Hematopoietic multipotent progenitor cell treated with erythropoietin and hydrocortisone succinate and interleukin-3 and kit ligand, for 8 days (in vitro differentiated cells): ENCODE measurements at regions not wholly inside any gene's neighbourhood (a gene's known extent, or its start where the extent isn't known, plus 50 kb on each side); places are given as distances from the start of the nearest gene placed in this dataset.

Experiments
- DNase-seq: peaks from one replicate; pipeline ENCODE4 v3.0.0-alpha.2; 2015

- DNase-seq: no peak
Observed at GRCh38 chr16:86093801-86094750, 195.1 kb downstream of the IRF8 start.

GRCh38 chr16:86095131-86095752, 196.3 kb downstream of the IRF8 start:
- no peak for DNase-seq

- DNase-seq: no peak
Observed at GRCh38 chr16:86095906-86096485, 197.0 kb downstream of the IRF8 start.

GRCh38 chr16:86096850-86097249, 197.9 kb downstream of the IRF8 start:
- DNase-seq: no peak

DNA sequence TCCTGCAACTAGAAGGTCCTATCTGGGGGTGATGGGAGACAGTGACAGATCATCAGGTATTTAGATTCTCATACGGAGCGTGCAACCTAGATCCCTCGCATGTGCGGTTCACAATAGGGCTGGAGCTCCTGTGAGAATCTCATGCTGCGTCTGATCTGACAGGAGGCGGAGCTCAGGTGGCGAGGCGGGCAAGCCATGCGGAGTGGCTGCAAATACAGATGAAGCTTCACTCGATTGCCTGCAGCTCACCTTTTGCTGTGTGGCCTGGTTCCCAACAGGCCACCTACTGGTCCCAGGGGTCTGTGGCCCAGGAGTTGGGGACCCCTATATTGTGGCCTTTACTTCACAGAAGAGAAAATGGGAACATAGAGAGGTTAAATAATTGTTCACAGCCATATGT, 200.4 kb downstream of the IRF8 start:
- no peak for DNase-seq

- DNase-seq: no peak
Observed at GRCh38 chr16:86100205-86101136, 201.5 kb downstream of the IRF8 start.

DNA sequence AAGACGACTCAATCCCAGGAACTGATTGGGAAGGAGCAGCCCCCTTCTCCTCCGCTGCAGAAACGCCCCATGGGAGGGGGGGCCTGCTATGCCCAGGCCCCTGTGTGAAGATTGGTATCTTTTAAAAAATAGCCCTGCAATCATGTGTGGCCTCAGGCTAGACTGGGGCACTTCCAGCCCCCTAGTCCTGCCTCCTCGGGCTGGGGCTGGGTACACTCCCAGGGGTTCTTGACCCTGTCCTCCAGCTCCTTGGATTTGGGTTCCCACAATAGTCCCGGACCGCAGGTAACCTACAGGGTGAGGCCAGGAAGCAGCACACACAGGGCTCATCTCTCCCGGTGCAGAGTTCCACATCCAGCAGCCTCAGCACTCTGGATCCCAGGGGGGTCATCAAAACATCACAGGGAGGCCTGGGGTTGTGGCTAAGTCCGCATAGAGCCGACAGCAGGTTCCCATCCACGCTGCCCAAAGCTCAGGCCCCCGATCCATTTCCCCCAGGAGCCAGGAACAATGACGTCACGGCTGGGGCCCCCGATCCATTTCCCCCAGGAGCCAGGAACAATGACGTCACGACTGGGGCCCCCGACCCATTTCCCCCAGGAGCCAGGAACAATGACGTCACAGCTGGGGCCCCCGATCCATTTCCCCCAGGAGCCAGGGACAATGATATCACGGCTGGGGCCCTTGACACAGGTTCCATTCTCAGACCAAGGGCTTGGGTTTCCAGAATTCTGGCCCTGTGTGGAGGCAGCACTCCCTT, 202.4 kb downstream of the IRF8 start:
- DNase-seq: no peak

GRCh38 chr16:86101897-86102157, 202.9 kb downstream of the IRF8 start:
- DNase-seq: no peak

DNA sequence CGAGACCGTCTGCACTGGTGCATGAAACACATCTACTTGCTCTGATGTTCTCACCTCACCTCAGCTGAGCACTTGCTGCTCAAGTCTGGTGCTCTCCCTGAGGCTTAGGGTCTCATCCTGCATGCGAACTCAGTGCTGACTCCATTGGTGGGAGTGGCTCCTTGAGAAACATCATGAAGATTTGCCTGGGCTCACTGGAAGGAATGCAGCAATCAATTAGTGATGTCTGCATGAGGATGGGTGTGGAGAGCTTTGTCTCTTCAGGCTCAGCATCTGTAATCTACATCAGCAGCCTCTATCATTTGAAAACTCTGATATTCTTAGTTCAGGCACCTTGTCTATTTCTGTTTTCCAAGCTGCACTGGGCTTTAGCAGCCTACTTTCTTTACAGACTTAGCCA, 204.4 kb downstream of the IRF8 start:
- DNase-seq: no peak

DNA sequence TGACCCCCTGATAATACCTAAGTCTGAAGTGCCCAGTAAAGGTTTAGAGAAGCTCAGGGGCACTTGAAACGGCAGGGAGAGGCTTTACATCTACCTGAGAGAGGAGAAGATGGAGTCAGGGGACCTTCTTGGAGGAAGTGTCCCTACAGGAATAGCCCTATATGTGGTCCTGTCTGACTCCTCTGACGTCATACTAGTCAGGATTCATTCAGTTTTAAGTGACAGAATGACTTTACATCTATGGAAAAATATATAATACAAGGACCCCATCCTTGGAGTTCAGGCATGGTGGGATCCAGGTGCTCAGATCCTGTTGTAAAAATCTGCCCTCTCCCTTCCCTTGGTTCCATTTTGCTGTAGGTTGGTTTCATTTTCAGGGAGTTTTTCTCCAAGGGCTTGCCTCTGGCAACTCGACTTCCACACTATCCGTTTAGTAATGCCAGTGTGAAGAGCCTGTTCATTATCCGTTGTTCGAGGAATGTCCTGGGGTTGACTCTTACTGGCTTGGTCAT, 205.6 kb downstream of the IRF8 start:
- DNase-seq: no peak

DNA sequence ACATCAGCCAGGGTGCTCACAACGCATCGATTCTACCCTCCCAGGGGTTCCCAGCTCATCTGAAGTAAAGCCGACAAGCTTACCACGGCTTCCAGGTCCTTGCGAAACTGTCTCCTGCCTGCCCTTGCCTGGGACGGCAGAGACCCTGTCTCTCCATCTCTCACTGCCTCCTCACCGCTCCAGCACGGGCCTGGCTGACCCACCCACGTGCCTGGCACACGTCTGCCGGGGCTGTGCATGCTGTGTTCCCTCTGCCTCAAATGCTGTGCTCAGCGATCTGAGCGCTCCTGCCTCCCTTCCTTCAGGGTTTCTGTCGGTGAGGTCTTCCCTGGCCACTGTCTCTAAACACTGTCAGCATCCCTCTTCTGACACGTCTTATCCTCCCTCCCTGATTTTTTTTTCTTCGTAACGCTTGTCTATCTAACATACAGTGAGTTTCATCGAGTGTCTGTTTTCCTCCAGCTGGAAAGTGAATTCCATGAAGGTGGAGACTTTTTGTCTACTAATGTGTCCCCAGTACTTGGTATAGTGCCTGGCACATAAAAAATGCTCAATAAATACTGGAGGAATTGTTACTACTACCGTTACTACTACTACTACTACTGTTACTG, 208.4 kb downstream of the IRF8 start:
- peak; percentile 7 for DNase-seq

- DNase-seq: no peak
Observed at GRCh38 chr16:86108062-86108461, 209.1 kb downstream of the IRF8 start.

- DNase-seq: no peak
Observed at GRCh38 chr16:86110134-86110533, 211.2 kb downstream of the IRF8 start.

DNA sequence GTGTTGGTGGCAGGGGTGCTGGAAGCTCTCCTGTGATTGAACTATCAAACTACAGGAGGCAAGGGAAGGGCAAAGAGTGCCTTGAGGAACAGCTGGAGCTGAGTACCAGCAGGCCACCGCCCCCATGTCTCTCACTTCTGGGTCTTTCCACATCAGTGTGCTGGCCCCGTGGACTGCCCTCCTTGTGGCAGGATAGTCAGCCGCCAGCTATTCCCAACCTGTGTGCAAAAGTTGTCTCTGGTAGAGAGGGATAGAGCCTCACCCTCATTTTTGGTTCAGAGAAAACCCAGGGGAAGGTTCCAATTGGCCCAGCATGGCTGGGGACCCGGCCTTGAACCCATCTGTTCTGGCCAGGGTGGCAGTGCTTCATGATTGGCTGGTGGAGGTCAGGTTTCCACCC, 211.8 kb downstream of the IRF8 start:
- DNase-seq: no peak

GRCh38 chr16:86112178-86112577, 213.2 kb downstream of the IRF8 start:
- no peak for DNase-seq

- no peak for DNase-seq
Observed at GRCh38 chr16:86117235-86117634, 218.3 kb downstream of the IRF8 start.

GRCh38 chr16:86117756-86118155, 218.8 kb downstream of the IRF8 start:
- DNase-seq: no peak

DNA sequence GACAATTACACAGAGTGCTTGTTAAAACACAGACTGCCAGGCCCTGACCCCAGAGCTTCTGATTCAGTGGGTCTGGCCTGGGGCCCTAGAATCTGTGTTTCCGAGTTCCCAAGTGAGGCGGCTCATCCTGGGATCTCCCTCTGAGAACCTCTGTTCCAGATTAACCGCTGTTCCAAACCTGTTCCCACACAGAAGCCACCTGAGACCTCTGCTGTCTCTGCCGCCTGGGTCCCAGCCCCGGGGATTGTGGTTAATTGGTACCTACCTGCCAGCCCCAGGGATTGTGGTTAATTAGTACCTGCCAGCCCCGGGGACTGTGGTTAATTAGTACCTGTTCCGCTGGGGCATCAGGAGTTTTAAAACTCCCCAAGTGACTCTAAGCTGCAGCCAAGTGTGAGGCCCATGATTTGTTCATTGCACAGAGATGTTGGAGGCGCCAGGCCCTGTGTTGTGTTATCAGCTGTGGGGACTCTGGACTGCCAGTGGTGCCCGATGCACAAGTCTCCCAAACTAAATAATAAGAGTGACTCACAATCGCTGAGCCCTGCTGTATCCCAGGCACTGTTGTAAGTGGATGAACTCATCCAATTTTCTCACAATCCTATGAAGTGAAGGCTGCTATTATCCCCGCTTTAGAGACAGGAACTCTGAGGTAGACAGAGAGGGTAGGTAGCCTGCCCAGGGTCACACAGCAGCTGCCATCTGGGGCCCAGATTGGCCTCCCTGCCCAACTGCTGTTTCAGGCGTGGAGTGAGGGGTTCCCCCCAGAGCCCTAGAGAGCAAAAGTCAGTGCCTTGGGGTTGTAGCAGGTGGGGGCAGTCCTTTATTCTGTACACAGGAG, 219.7 kb downstream of the IRF8 start:
- DNase-seq: no peak

DNA sequence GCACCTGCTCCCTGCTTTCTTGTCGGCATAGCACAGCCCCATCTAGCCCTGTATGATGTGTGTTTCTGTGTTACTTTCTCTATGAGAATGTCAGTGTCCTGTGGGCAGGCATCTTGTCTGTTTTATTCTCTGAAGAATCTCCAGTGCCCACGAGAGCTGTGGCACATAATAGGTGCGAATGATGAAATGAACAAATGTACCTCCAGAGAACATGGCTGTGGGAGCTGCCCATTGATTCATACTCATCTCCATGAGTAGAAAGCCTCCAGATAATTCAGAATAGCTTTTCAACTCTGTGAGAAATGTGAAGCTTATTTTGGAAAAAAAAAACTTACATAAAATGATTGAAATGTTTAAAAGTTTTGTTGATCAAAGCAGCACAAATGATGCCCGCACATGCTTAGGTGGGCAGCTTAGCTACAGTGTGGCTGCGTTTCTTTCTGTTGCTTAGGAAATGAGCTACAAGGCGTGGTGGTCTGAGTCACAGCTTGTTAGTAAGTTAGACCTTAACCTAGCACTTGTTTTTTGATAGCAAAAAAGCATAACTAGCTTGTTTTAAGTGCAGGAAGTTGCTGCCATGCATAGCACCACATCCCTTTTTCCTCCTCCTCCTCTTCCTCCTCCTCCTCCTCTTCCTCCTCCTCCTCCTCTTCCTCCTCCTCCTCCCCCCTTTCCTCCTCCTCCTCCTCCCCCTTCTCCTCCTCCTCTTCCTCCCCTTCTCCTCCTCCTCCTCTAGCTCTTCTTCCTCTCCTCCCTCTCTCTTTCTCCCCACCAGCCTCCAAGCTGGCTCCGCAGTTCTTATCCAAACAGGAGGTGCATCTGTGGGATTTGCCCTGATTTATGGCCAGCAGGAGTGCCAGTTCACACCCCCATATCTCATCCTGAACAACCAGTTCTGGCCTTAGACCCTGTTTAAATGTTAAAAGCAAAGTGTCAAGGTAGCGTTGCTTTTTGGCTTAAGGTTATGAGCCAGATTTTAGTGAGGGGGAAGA, 221.5 kb downstream of the IRF8 start:
- DNase-seq: no peak
